Right lobe of liver (tissue), 4 donors: ENCODE measurements at regions not wholly inside any gene's neighbourhood (a gene's known extent, or its start where the extent isn't known, plus 50 kb on each side); places are given as distances from the start of the nearest gene placed in this dataset.

Experiments used
- POLR2A ChIP-seq: fragments of 450-650 bp; IDR thresholded peaks from one replicate; pipeline ENCODE4 v1.6.1; 2017; ENCODE audit warnings: antibody characterized with exemption, mild to moderate bottlenecking
- TF ChIP-seq, protein P1 (sequence below), 4 donors: fragments of 200-600 bp in 3 of 4; fragments of 450-650 bp in 1 of 4; IDR thresholded peaks; one replicate each; pipeline versions ENCODE4 v1.5.1 to v1.8.0; 2016 to 2022; ENCODE audit warnings: antibody characterized with exemption in 4 of 4, mild to moderate bottlenecking in 2 of 4
- donor health status: DM: no; HTN: no; CAD: no.
- donor health status: DM: no; HTN: no; CAD: no.
- donor health status: DM: no; HTN: yes; CAD: no.

DNA sequence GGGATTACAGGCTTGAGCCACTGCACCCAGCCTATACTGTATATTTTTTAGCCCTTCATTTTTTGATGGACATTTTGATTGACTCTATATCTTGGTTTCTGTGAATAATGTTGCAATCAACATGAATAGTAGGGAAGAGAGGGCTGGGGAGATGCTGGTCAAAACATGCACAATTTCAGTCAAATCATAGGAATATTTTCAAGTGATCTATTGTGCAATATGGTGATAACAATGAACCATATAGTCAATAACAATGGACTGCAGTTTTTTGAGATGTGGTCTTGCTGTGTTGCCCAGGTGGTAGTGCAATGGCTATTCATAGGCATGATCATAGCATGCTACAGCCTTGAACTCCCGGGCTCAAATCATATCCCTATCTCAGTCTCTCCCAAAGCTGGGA, 264.7 kb upstream of the TMEFF2 start:
- TF ChIP-seq, protein P1, sequence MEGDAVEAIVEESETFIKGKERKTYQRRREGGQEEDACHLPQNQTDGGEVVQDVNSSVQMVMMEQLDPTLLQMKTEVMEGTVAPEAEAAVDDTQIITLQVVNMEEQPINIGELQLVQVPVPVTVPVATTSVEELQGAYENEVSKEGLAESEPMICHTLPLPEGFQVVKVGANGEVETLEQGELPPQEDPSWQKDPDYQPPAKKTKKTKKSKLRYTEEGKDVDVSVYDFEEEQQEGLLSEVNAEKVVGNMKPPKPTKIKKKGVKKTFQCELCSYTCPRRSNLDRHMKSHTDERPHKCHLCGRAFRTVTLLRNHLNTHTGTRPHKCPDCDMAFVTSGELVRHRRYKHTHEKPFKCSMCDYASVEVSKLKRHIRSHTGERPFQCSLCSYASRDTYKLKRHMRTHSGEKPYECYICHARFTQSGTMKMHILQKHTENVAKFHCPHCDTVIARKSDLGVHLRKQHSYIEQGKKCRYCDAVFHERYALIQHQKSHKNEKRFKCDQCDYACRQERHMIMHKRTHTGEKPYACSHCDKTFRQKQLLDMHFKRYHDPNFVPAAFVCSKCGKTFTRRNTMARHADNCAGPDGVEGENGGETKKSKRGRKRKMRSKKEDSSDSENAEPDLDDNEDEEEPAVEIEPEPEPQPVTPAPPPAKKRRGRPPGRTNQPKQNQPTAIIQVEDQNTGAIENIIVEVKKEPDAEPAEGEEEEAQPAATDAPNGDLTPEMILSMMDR (IDR thresholded peaks at IDR 0.05): no peak
- no peak for TF ChIP-seq POLR2A
